T follicular helper cell (primary cell): ENCODE measurements at regions not wholly inside any gene's neighbourhood (a gene's known extent, or its start where the extent isn't known, plus 50 kb on each side); places are given as distances from the start of the nearest gene placed in this dataset.

Experiments
- DNase-seq: peaks from one replicate; pipeline ENCODE4 v3.0.0-alpha.2; 2020; ENCODE audit warnings: low read depth

DNA sequence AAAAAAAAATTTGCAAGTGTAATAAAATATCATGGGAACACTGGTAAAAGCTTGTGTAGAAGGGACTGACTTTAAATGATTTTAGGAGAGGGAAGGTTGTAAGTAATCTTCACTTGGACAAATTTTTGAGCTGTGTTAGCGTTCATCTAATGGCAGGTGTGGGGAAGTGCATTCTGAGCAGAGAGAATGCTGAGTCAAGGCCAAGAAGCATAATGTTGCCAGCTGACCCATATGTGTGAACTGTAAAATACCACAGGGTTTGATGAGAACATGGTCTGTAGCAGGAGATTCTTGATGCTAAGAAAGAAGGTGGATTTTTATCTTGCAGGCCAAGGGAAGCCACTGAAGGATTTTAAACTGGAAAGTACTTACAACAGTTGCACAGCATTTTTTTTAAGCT, 98.2 kb upstream of the ZNF32 start:
- DNase-seq = no peak

DNA sequence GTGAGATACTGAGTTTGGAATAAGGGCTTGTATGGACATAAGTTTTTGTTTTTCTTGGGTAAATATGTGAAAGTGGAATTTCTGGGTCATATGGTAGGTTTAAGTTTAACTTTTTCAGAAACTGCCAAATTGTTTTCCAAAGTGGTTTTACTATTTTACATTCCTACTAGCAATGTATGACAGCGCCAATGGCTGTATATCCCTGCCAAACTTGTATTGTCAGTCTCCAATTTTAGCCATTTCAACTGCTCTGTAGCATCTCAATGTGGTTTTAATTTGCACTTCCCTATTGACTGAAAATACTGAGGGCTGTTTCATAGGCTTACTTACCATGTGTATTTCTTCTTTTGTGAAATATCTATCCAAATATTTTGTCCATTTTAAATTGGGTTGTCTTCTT, 90.5 kb upstream of the ZNF32 start:
- no peak for DNase-seq

DNA sequence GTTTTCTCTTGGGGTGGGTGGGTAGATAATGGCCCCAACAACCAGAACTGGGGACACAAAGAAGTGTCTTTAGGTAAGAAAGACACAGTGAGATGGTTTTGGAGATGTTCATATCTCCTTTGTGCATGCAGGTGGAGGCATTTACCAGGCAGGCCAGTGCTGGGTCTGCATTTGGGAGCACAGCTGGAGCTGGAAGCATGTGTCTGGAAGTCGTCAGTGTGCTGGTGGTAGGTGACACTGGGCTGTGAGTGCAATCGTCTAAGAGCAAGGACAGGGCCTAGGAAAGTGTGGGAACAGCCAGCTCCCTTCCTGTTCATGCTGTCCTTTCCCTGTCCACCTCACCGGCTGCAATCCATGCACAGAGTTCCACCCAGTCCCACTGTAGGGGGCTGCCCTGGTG, 88.3 kb upstream of the ZNF32 start:
- no peak for DNase-seq

DNA sequence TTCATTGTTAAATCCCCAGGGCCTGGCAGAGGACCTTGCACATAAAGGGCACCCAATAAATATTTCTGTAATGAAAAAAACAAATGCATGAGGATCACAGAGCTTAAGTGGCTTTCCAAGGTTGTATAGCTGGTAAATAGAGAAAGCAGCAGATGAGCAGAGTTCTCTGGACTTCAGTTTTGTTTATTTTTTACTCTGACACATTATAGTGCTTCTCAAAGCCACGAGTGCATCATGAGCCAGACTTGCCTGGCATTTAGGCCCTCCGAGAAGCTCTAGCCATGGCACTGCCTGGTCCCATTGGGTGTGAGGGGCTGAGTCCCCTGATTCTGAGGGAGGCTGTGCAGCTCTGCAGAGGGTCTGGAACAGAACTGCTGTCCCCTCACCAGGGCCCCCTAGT, 87.2 kb upstream of the ZNF32 start:
- no peak for DNase-seq

DNA sequence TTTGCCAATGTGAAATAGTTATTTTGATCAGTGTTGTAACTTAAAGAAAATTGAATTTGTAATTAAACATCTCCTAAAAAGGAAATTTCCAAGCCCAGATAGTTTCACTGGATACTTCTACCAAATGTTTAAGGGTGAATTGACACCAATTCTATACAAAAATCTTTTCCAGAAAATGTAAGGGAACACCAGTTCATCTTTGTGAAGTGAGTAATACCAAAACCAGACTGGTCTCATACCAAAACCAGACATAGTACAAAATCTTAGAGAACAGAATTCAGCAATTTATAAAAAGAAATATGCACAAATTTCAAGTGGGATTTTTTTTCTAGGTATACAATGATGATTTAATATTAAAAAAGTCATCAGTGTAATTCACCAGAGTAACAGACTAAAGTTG, 86.0 kb upstream of the ZNF32 start:
- DNase-seq = no peak

DNA sequence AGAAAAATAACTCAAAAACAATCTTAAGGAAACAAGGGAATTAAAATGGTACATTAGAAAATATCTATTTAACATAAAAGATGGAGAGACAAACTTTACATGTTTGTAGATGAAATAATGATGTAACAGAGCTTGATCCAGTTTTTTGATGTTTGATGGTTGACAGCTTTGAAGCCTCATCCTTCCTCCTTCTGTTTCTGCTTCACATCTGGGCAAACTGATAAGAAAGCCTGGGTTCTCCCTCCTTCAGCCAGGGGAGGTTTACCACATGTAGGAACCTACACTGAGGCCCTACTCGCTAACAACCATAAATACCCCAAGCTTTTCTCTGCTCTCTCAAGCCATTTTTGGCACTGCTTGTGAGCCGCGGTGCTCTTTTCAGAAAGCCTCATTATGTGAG, 82.8 kb upstream of the ZNF32 start:
- DNase-seq = no peak

DNA sequence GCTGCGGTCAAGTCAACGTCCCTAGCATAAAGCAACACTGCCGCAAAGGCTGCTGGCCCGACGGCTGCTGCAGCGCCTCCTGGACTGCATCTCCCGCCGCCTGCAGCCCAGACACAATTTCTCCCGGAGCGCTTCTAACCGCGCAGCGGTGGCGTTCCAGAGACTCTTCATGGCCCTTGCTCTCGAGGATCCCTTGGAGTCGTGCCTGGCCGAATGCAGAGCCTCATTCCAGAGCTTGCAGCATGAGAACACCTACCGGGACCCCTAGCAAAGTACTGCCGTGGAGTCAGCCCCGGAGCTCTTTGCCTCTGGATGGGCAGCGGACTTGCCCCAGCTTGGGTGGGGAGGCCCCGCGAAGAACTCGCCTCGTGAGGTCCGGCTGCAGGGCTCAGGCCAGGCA, 79.7 kb upstream of the ZNF32 start:
- no peak for DNase-seq

DNA sequence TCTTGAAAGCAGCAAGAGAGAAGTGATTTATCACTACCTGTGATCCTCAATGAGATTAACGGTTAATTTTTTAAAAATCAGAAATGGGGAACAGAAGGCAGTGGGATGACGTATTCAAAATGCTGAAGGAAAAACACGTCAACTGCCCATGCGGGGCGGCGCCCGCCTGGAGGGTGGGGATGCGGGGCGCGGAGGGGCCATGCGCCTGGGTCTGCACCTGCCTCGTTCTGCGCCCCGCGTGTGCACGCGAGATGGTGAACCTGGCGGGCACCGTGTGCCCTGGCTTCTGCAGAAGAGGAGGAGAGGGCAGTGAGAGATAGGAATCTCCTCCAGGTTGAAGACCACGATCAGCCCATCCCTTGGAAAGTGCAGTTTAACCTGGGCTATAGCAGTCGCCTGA, 79.3 kb upstream of the ZNF32 start:
- no peak for DNase-seq

DNA sequence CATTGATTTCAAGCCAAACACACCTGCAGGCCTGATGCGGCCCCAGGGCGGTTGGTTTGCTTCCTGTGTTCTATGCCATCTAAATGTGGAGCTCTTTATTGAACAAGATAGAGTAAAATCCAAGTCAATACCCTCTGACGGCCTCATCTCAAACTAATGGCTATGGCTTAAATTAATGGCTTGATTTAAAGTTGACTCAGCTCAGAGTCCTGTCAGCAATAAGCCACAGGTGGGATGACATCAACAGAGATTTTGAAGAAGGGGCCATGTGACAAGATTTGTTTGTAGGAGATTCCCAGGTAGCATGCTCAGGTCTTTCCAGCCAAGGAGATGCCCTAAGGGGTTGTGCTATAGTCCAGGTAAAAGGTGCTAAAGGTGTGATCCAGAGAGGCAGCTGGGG, 66.7 kb upstream of the ZNF32 start:
- no peak for DNase-seq

DNA sequence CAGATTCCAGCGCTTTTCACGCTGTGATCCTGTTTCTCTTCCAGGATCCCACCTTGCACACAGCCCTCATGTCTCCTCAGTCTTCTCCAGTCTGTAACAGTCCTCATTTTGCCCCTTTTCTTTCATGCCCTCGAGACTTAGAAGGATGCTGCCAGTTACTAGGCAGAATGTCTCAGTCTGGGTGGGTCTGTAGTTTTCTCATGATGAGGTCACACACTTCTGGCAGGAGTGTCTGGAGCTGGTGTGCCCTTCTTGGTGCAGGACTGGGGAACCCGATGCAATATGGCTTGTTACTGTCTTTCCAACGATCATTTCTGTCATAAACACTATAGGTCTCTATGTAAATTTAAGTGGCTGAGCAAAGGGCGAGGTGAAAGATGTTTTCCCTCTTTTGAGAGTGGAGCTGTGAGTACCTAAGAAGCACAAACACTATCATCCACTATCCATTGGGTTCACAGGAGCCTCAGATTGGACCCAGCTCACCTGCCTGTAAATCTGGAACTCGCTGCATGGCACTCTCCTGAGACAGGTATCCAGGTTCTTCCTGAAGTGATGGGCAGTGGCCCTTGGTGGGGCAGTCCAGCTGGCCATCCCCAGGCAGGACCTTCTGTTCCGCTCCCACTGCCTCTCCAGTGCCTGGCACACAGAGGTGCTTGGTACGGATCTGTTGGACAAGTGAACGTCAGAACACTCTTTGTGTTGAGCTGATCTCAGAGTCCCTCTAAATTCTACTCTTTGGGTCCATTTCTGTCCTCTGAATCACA, 64.3 kb upstream of the ZNF32 start:
- DNase-seq = no peak

DNA sequence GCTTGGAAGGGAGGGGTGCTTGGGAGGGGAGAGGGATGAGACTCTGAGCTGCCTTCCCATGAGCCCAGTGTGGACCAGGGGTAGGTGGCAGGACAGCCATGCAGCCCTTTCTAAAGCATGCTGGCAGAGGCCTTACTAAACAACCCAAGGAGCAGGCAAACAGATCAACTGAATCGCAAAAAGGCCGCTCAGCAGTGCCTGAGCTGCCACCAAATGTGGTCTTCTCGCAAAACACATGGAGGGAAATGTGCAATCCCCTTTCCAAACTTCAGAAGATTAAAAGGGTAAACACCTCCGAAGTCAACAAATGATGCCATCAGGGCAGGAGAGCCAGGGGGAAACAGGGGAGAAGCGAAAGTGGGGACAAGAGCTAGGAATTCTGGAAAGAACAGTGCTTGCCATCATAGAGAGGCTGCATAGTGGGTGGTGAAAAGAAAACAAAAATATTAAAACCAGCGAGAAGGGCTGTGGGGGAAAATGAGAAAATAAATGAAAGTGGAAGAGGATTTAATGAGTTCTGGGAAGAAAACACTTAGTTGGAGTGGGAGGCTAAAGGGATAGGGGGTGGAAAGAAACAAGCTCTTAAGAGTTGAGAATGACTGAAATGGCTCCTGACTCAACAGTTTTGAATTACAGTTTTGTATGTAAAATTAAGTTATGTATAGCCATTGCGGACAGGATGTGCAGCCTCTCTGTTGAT, 62.2 kb upstream of the ZNF32 start:
- DNase-seq = no peak

DNA sequence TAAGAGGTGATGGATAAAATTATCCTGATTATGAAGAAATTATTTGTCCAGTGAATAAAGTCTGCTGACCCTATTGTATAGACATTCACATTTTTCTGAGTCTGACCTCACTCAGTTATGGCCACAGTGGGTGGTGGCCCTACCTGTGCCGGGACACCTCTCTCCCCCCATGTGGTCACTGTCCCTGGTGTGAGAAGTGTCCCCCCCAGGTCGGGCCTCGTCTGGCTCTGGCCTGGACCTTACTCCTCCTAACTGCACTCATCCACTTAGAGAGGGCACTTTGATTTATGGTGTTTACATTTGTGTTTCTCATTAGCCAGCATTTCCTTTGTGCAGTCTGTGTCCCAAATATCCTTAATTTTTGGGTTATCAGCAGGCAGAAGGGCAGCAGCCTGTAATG, 59.6 kb upstream of the ZNF32 start:
- DNase-seq = no peak

DNA sequence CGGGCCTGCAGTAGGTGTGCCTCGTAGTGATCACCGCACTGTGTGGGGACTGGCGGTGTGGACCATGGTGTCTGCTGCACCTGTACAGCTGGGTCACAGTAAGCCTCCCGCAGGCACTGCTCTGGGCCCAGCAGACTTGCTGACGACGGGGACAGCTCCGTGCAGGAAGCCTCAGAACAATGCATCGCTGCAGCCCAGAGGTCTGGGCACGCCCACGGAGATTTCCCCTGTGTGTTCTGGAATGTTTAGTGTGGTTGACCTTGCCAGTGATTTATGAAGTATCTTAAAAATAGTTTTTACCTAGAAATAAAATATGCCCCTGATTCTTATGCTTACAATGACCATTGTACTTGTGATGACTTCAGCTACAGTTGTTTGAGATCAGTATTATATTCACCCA, 59.1 kb upstream of the ZNF32 start:
- DNase-seq = no peak

DNA sequence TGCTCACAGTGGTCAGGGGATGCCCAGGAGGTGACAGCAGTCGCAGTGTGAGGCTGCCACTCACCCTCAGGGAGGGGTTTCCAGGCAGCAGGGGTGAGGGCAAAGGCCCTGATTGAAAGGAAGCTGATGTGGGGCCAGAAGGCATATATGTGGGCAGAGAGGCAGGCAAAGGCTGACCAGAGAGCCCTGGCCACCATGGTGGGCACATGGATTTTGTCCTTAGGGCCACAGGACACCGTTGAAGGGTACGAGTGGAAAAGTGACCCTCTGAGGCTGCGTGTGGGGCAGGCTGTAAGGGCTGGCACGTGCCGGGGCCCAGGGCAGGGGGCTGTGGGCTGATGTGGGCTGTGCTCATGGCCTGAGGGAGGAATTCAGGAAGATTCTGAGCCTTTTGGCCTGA, 57.5 kb upstream of the ZNF32 start:
- DNase-seq = no peak

DNA sequence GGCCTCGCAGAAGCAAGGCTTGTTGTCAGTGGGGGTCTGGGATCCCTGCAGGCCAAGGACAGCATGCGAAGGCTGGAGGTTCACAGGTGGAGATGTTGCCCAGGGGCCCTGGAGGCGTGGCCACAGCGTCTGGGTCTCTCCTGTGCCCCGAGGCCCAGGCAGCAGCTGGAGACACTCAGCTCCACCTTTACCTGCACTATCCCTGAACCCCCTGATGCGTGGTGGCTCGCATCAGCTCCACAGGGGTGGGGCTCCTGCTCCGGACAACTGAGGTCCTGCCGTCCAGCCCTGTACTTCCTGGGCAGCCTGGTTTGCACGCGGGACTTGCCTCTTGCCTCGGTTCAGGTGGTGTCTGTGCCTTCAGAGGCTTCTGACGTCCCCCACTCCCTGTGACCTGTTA, 54.6 kb upstream of the ZNF32 start:
- DNase-seq = no peak

DNA sequence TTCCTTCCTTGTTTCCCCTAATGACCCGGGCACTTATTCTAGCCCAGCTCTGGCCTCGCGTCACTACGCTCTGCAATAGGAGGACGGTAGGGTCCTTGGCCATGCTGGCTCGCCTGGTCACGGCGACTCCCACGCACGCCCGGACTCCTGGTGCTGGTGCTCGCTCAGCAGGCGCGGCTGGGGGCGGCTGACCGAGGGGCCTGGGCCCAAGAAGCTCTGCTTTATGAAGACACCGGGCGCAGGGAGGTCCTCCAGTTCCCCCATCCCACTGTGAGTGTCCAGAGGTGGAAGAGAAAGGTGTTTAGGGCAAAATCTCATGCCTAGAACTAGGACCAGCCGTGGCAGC, 54.2 kb upstream of the ZNF32 start:
- DNase-seq = no peak

DNA sequence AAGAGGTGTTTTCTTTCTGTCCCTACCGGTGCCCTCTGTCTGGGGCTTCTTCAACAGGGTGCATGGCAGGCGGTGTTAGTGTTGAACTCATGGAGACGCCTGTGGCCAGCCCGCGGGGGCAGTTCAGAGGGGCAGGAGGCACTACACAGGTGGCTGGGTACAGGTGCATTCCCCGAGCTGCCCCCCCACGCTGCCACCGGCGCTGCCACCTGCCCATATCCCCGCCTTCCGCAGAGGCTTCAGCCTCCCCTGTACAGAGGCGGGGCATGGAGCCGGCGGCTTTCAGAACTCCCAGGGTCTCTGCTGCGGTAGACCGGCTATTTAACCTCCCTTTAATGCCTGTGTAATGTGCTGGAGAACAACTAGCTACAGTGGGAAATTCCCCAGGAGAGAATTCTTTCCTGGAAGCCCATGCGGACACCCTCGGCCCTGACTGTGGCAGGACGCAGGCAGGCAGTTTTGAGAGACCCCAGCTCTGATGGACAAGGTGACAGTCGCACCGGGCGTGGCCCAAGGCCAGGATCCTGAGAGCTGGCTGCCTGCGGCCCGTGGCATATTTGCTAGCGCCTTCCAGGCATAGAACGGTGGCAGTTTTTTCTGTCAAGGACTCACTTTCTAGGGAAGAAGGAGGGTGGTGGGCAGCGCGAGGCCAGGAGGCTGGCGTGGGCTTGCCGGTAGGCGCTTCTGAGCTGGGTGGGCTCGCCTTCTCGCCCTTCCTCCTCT, 53.7 kb upstream of the ZNF32 start:
- no peak for DNase-seq

DNA sequence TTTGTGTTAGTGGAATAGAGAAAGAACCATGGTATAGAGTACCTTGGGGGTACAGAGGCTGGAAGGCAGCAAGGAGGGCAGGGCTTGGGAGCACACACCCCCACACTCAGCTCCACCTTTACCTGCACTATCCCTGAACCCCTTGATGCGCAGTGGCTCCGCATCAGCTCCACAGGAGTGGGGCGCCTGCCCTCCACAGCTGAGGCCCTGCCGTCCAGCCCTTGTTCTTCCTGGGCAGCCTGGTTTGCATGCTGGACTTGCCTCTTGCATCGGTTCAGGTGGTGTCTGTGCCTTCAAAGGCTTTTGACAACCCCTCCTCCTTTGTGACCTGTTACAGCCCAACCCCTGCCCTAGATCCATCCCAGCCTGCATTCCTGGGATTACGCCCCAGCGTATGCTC, 52.6 kb upstream of the ZNF32 start:
- DNase-seq = no peak

DNA sequence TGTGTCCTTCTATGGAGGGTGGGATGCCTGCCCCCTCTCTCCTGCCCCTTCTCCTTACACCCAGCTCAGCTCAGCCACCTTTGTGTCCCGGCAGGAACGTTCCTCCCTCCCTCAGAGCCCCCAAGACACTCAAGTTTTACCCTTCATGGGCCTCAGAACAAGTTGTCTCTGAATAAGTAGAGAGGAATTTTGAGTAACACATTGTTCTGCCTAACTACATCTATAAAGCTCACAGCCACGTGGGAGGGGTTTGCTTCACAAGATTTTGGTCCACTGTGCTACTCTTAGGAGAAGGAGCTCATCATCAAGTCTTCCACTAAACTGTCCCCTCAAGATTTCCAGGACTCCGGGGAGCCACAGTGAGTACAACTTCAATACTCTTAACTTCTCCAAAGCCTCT, 51.6 kb upstream of the ZNF32 start:
- DNase-seq = no peak

DNA sequence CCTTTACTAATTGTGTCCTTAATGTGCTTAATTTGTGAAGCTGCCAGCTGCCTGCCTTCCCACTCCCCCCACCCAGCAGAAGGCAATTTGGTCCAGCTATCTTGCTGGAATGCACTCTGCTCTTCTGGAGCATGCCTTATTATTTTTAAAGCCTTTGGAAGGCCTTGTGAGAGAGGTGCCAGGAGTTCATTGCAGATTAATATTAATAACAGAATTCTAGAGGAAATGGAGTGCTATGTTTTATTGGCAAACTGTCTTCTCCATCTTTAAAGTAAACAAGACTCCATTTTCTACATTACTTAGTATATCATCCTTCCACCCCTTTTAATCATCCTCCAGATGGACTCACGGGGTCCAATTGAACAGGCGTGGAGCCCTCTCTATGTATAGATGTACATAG, 50.8 kb upstream of the ZNF32 start:
- DNase-seq = no peak
